ENCODE measurements at regions not wholly inside any gene's neighbourhood (a gene's known extent, or its start where the extent isn't known, plus 50 kb on each side); places are given as distances from the start of the nearest gene placed in this dataset.
"Not testable (repeated sequence)": the region's sequence is repeated elsewhere in the genome, so short reads cannot be mapped to it uniquely, and the experiment has no call there.

DNA sequence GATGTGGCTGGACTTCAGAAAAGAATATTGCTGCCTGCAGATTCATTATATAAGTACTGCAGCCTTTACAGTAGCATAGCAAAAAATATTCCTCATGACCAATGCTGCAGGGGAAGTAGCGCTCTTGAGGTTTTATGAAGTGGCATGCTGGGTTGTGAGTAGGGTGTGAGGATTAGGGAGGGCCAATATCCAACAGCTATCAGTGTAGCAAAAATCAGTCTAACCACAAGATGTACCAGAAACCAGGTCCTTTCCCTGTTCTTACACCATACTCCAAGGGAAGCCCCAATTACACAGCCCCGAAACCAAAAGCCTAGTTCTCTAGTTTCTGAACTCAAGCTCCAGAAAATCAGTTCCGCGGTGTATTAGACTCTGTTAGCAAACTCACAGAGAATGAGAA lies 1082.2 kb upstream of the DDX18 start:
- H3K9me3 Mint-ChIP-seq = peaks cover 8% of the 10 kb centered on the region
- no peak overlapping the region for H3K4me3 Mint-ChIP-seq
- ATAC-seq = no peak
- no peaks in the 10 kb centered on the region for H3K36me3 Mint-ChIP-seq
- H3K27ac Mint-ChIP-seq = no peak overlapping the region
- no peak for DNase-seq (ENCODE audit: low spot score in 2 of 2)
- no peaks in the 10 kb centered on the region for H3K4me1 Mint-ChIP-seq

DNA sequence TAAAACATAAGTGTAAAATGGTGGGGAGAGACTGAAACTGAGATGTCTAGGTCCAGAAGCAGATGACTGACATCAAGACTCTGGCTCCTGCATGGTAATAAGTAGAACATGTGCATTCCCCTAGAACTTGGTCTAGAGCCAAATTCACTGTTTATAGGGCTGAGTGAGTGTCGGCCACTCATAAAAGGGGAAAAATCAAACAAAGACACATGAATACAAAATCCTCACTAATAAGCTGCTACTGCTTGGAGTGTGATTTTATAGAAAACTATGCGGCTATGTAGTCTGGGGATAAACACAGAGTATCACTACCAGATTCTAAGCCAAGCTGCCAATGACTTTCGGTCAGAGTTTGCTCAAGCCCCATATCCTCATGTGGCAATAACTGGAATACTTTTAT lies 1080.8 kb upstream of the DDX18 start:
- H3K4me3 Mint-ChIP-seq = no peak overlapping the region
- H3K27ac Mint-ChIP-seq = no peak overlapping the region
- DNase-seq (ENCODE audit: low spot score in 2 of 2) = no peak
- no peaks in the 10 kb centered on the region for H3K36me3 Mint-ChIP-seq
- no peak for ATAC-seq
- peaks cover 9% of the 10 kb centered on the region for H3K9me3 Mint-ChIP-seq
- H3K4me1 Mint-ChIP-seq = no peaks in the 10 kb centered on the region

GRCh38 chr2:116737951-116738350 lies 1076.5 kb upstream of the DDX18 start:
- DNase-seq (ENCODE audit: low spot score in 2 of 2) = no peak
- ATAC-seq = no peak
- no peak overlapping the region for H3K27ac Mint-ChIP-seq
- no peaks in the 10 kb centered on the region for H3K36me3 Mint-ChIP-seq
- H3K9me3 Mint-ChIP-seq = peaks cover 15% of the 10 kb centered on the region
- no peaks in the 10 kb centered on the region for H3K4me1 Mint-ChIP-seq
- H3K4me3 Mint-ChIP-seq = no peak overlapping the region

DNA sequence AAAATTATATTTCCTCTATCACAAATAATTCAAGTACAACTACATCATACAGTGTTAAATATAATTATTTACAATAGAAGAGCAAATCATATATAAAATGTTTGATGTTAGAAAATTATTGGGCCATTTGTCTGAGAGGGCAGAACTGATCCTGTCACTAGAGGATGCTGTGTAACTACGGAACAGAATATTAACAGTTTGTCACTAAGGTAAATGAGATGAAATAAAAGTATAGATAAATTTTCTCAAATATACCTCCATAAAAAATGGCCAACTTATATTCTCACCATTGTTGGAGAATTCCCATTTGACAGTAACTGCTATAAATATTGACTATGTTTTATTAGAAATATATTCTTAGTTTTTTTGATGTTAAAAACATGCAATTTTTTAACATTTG lies 1067.4 kb upstream of the DDX18 start:
- DNase-seq (ENCODE audit: low spot score in 2 of 2) = no peak
- no peaks in the 10 kb centered on the region for H3K4me1 Mint-ChIP-seq
- H3K9me3 Mint-ChIP-seq = peaks cover 4% of the 10 kb centered on the region
- no peaks in the 10 kb centered on the region for H3K36me3 Mint-ChIP-seq
- ATAC-seq = no peak
- H3K27ac Mint-ChIP-seq = no peak overlapping the region
- no peak overlapping the region for H3K4me3 Mint-ChIP-seq

GRCh38 chr2:116749994-116750393 lies 1064.5 kb upstream of the DDX18 start:
- Mint-ChIP-seq H3K27ac (no peak overlapping the region), H3K9me3 (peaks cover 9% of the 10 kb centered on the region), H3K4me1 (no peaks in the 10 kb centered on the region), H3K4me3 (no peak overlapping the region), H3K36me3 (no peaks in the 10 kb centered on the region)
- no peak for ATAC-seq
- DNase-seq (ENCODE audit: low spot score in 2 of 2) = no peak

DNA sequence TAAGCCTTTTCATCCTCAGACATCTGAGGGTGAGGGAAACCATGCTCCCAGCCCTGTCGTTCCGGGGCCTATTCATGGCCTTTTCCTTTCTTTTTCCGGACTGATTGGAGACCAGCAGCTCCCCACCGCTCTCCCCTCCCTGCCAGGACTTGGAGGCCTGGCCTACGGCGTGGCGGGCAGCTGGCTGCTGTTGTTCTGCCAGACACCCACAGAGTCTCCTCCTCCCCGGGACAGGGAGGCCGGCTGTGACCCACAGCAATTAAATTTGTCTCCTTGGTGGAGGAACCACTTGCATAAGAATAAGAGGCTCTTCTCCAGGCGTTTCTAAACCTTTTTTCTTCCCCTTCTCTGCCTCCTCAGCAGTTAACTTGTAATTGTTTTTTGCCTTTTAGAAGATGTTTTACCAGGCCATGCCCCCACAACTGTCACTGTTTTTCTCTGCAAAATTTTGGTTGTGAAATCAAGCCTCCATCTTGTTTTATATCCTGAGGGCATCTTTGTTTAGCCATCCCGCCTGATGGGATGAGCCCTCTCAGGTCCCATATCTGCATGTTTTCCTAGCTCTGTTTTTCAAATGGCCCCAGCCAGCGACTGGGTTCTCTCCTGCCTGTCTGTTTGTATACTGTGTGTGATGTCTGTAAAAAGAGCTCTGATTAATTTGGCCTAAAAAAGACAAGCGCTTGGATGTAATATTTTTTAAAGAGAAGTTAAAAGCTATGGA lies 1060.0 kb upstream of the DDX18 start:
- H3K36me3 Mint-ChIP-seq = no peaks in the 10 kb centered on the region

GRCh38 chr2:116761864-116762263 lies 1052.6 kb upstream of the DDX18 start:
- Mint-ChIP-seq H3K4me3 (no peak overlapping the region), H3K27ac (no peak overlapping the region), H3K36me3 (no peaks in the 10 kb centered on the region), H3K9me3 (peaks cover 22% of the 10 kb centered on the region), H3K4me1 (no peaks in the 10 kb centered on the region)
- DNase-seq (ENCODE audit: low spot score in 2 of 2) (no peak), ATAC-seq (no peak)

More for the DNA sequence above, 1060.0 kb upstream of the DDX18 start:
- Mint-ChIP-seq H3K4me3 (no peak overlapping the region), H3K27ac (no peak overlapping the region), H3K4me1 (no peaks in the 10 kb centered on the region), H3K9me3 (peaks cover 20% of the 10 kb centered on the region)
- no peak for DNase-seq (ENCODE audit: low spot score in 2 of 2)
- ATAC-seq = no peak

DNA sequence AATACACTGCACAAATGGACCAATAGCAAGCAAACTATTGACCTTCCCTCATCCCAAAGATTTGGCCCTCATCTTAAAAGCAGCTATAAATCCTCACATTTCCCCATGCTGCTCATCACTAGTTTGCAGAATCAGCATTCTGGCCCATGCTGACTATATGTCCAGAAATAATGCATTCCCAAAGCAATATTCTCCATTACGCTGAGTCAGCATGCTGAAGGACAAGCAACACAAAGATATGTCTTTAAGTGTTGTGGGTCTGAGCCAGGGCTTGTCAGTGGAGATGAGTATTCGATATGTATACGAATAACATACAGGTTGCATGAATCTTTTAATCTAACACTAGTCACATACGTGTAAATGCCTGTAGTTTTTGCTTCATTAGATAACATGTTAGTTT lies 1045.0 kb upstream of the DDX18 start:
- DNase-seq (ENCODE audit: low spot score in 2 of 2) (no peak), ATAC-seq (no peak)
- H3K4me1 Mint-ChIP-seq = no peaks in the 10 kb centered on the region
- no peak overlapping the region for H3K27ac Mint-ChIP-seq
- H3K36me3 Mint-ChIP-seq = no peaks in the 10 kb centered on the region
- H3K9me3 Mint-ChIP-seq = peaks cover 3% of the 10 kb centered on the region
- H3K4me3 Mint-ChIP-seq = no peak overlapping the region

DNA sequence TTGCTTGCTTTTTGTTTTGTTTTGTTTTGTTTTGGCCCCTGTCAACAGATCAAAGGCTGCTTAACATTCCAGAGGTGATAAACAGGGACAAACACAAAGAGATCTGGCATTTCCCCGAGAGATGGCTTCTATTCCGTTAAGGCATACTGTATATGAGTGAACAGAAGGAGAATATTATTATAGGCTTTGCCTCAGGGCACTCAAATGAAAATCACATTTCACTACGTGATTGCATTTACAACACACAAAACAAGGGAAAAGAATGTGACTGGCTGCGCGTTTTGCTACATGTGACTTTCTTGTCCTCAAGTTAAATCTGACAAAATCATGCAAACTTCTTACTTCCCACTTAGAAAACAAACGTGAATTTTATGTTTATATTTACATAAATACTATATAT lies 1037.9 kb upstream of the DDX18 start:
- Mint-ChIP-seq H3K9me3 (peaks cover 11% of the 10 kb centered on the region), H3K4me3 (no peak overlapping the region), H3K4me1 (no peaks in the 10 kb centered on the region), H3K27ac (no peak overlapping the region), H3K36me3 (no peaks in the 10 kb centered on the region)
- no peak for ATAC-seq
- no peak for DNase-seq (ENCODE audit: low spot score in 2 of 2)

DNA sequence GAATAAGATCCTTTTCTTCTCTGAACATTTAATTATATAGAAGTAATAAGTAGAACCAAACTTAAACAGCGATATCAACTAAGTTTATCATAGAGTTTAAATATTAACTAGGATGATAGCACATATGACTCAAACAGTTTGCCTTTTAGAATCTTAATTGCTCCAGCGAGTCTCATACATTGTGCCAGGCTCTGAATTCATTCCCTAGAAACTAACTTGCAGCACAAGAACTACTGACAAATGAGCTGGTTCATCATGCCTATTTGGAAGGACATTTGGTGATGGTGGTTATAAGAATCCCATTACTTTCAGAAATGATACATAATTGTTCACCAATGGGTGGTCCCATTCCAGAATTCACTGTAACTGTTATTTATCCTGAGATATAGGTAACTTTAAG lies 1026.6 kb upstream of the DDX18 start:
- Mint-ChIP-seq H3K4me3 (no peak overlapping the region), H3K27ac (no peak overlapping the region), H3K4me1 (no peaks in the 10 kb centered on the region), H3K9me3 (peaks cover 3% of the 10 kb centered on the region), H3K36me3 (no peaks in the 10 kb centered on the region)
- ATAC-seq (no peak), DNase-seq (ENCODE audit: low spot score in 2 of 2) (no peak)

- no peaks in the 10 kb centered on the region for H3K4me1 Mint-ChIP-seq
- DNase-seq (ENCODE audit: low spot score in 2 of 2) (no peak), ATAC-seq (no peak)
- no peaks in the 10 kb centered on the region for H3K36me3 Mint-ChIP-seq
- no peak overlapping the region for H3K27ac Mint-ChIP-seq
- H3K4me3 Mint-ChIP-seq = no peak overlapping the region
- H3K9me3 Mint-ChIP-seq = peaks cover 11% of the 10 kb centered on the region
Observed at GRCh38 chr2:116802671-116803070, 1011.8 kb upstream of the DDX18 start.

DNA sequence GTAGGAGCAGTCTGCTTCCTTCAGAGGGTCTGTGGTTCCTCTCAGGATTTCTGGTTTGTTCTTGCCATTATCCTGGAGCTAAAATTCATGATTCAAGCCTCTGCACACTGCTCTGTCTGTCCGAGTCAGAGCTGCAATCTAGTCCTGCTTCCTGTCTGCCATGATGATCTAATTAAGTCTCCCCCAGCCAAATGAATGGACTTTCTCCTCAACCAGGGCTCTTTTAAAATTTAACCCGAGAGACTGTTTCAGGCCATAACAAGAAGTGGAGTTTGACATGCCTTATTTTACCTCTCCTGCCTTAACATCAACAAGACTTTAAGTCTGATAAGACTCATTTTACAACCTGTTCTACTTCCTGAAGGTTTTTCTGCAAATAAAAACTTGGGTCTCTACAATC lies 1009.6 kb upstream of the DDX18 start:
- no peaks in the 10 kb centered on the region for H3K4me1 Mint-ChIP-seq
- H3K36me3 Mint-ChIP-seq = no peaks in the 10 kb centered on the region
- H3K4me3 Mint-ChIP-seq = no peak overlapping the region
- H3K27ac Mint-ChIP-seq = no peak overlapping the region
- DNase-seq (ENCODE audit: low spot score in 2 of 2) (no peak), ATAC-seq (no peak)
- peaks cover 17% of the 10 kb centered on the region for H3K9me3 Mint-ChIP-seq

- DNase-seq (ENCODE audit: low spot score in 2 of 2); H3K4me1 Mint-ChIP-seq; H3K36me3 Mint-ChIP-seq; H3K27ac Mint-ChIP-seq; H3K4me3 Mint-ChIP-seq; ATAC-seq: not testable (repeated sequence)
- H3K9me3 Mint-ChIP-seq = peaks cover 18% of the 10 kb centered on the region
Observed at GRCh38 chr2:116806505-116806904, 1008.0 kb upstream of the DDX18 start.

DNA sequence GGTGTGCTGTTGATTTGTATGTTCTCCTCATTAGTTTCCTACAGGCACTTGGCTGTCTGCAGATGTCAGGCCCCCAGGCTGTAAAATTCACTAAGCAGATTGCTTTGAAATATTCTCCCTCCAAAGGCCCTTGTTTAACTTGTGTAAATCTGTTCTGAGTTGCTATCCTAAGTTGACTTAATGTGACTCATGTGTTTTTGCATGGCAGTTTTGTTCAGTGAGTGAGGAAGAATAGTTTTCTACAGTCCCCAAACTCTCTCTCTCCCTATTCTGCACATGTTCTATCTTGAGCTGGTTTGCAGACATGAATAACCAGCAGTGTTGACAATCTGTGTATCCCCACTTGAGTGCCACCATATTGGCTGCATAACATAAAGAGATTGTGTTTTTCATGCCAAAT lies 1005.4 kb upstream of the DDX18 start:
- Mint-ChIP-seq H3K9me3 (peaks cover 23% of the 10 kb centered on the region), H3K4me1 (no peaks in the 10 kb centered on the region), H3K36me3 (no peaks in the 10 kb centered on the region), H3K27ac (no peak overlapping the region), H3K4me3 (no peak overlapping the region)
- ATAC-seq (no peak), DNase-seq (ENCODE audit: low spot score in 2 of 2) (no peak)

- no peak for DNase-seq (ENCODE audit: low spot score in 2 of 2)
- no peak for ATAC-seq
- no peak overlapping the region for H3K27ac Mint-ChIP-seq
- no peaks in the 10 kb centered on the region for H3K4me1 Mint-ChIP-seq
- H3K9me3 Mint-ChIP-seq = peaks cover 18% of the 10 kb centered on the region
- H3K4me3 Mint-ChIP-seq = no peak overlapping the region
- no peaks in the 10 kb centered on the region for H3K36me3 Mint-ChIP-seq
Observed at GRCh38 chr2:116810071-116810470, 1004.4 kb upstream of the DDX18 start.

- H3K9me3 Mint-ChIP-seq = peaks cover 15% of the 10 kb centered on the region
- DNase-seq (ENCODE audit: low spot score in 2 of 2) = no peak
- no peaks in the 10 kb centered on the region for H3K4me1 Mint-ChIP-seq
- ATAC-seq = no peak
- H3K27ac Mint-ChIP-seq = no peak overlapping the region
- no peaks in the 10 kb centered on the region for H3K36me3 Mint-ChIP-seq
- H3K4me3 Mint-ChIP-seq = no peak overlapping the region
Observed at GRCh38 chr2:116810645-116811044, 1003.8 kb upstream of the DDX18 start.

- H3K4me1 Mint-ChIP-seq = no peaks in the 10 kb centered on the region
- H3K9me3 Mint-ChIP-seq = peaks cover 19% of the 10 kb centered on the region
- DNase-seq (ENCODE audit: low spot score in 2 of 2) (no peak), ATAC-seq (no peak)
- H3K4me3 Mint-ChIP-seq = no peak overlapping the region
- H3K36me3 Mint-ChIP-seq = no peaks in the 10 kb centered on the region
- H3K27ac Mint-ChIP-seq = no peak overlapping the region
Observed at GRCh38 chr2:116819355-116819754, 995.1 kb upstream of the DDX18 start.
